Subcutaneous abdominal adipose tissue (tissue), 5 donors: ENCODE measurements at regions not wholly inside any gene's neighbourhood (a gene's known extent, or its start where the extent isn't known, plus 50 kb on each side); places are given as distances from the start of the nearest gene placed in this dataset.

Experiments used
- H3K27ac ChIP-seq: one replicate; pipeline ENCODE4 v1.7.0; 2013; ENCODE audit warnings: low read depth, mild to moderate bottlenecking, inconsistent platforms, low read length, moderate library complexity
- H3K27me3 ChIP-seq, 5 donors: one replicate each; pipeline ENCODE4 v1.7.0; 2013; ENCODE audit warnings: low read length in 5 of 5, inconsistent platforms in 1 of 5; ENCODE audit not compliant: control insufficient read depth in 5 of 5, insufficient read depth in 4 of 5
- H3K36me3 ChIP-seq, 5 donors: one replicate each; pipeline ENCODE4 v1.7.0; 2013; ENCODE audit warnings: low read length in 5 of 5; ENCODE audit not compliant: control insufficient read depth in 5 of 5, insufficient read depth in 5 of 5
- H3K4me1 ChIP-seq, 5 donors: one replicate each; pipeline ENCODE4 v1.7.0; 2013; ENCODE audit warnings: low read length in 5 of 5, mild to moderate bottlenecking in 3 of 5, moderate library complexity in 1 of 5; ENCODE audit not compliant: control insufficient read depth in 5 of 5, insufficient read depth in 5 of 5
- H3K4me3 ChIP-seq, 5 donors: one replicate each; pipeline ENCODE4 v1.7.0; 2013; ENCODE audit warnings: low read length in 5 of 5, low read depth in 1 of 5
- H3K9ac ChIP-seq, 5 donors: one replicate each; pipeline ENCODE4 v1.7.0; 2013; ENCODE audit warnings: low read length in 5 of 5, mild to moderate bottlenecking in 4 of 5, moderate library complexity in 3 of 5
- H3K9me3 ChIP-seq, 5 donors: one replicate each; pipeline ENCODE4 v1.7.0; 2013; ENCODE audit warnings: low read length in 5 of 5; ENCODE audit not compliant: control insufficient read depth in 5 of 5
- donor health status: healthy.
- donor health status: healthy.
- donor health status: healthy.
- donor health status: healthy.
- donor health status: healthy.

DNA sequence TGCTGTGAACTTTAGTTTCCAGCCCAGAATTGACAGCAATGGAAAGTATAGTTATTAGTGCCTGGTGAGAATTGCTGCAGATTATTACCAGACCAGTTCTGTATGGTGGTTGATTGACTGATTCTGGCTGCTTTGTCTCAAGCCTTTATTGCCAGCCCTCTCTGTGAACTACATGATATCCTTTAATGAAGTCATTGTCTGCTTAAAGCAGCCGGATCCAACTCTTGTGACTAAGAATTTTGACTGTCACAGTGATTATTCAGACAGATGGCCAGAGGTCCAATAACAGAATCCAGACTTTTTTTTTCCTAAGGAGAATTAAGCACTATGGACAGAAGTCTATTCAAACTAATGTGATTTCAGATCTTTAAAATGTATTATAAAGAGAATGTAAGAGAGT lies 1548.6 kb upstream of the B3GALT2 start:
- H3K9ac ChIP-seq: no peak overlapping the region
- peaks cover 0 to 11% (median 0%) of the 10 kb centered on the region in 5 donors for H3K4me1 ChIP-seq
- no peak overlapping the region for H3K4me3 ChIP-seq
- no peaks in the 10 kb centered on the region for H3K27me3 ChIP-seq
- no peaks in the 10 kb centered on the region for H3K9me3 ChIP-seq
- H3K36me3 ChIP-seq: no peaks in the 10 kb centered on the region
- no peak overlapping the region for H3K27ac ChIP-seq

DNA sequence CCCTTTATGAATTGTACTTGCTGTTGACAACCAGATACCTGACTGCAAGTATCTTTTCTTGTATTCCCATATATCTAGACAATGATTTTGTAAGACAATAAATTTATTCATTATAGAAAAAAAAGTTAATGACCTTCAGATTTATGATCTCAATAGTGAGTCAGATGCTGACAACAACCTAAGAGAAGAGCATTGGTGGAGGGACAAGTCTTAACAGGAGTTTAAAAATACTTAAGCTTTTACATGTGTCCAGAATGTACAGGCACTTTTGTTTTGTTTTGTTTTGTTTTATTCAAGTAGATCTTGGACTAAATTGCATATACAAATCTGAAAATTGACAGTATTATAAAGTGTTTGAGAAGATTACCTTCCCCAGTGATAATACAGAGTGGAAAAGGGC lies 1544.6 kb upstream of the B3GALT2 start:
- Histone ChIP-seq H3K36me3 (no peaks in the 10 kb centered on the region), H3K4me1 (no peaks in the 10 kb centered on the region), H3K9me3 (no peaks in the 10 kb centered on the region), H3K27me3 (no peaks in the 10 kb centered on the region), H3K27ac (no peak overlapping the region), H3K9ac (no peak overlapping the region), H3K4me3 (no peak overlapping the region)

DNA sequence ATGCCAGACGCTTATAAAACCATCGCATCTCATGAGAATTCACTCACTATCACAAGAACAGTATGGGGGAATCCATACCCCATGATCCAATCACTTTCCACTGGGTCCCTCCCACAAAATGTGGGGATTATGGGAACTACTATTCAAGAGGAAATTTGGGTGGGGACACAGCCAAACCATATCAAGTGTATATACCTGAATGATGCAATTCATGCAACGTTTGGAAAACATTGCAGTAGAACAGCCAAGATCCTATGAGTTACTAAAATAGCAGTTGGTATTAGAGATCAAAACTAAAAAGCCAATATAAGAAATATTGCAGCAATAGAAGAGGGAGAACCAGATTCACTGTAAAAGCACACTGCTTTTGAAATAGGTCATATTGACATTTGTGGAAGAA lies 1543.9 kb upstream of the B3GALT2 start:
- Histone ChIP-seq H3K9ac (no peak overlapping the region), H3K27ac (no peak overlapping the region), H3K27me3 (no peaks in the 10 kb centered on the region)

GRCh38 chr1:194723067-194723466 lies 1536.7 kb upstream of the B3GALT2 start:
- no peaks in the 10 kb centered on the region for H3K4me1 ChIP-seq
- H3K9ac ChIP-seq: no peak overlapping the region
- H3K36me3 ChIP-seq: no peaks in the 10 kb centered on the region
- no peaks in the 10 kb centered on the region for H3K27me3 ChIP-seq
- H3K27ac ChIP-seq: no peak overlapping the region
- H3K9me3 ChIP-seq: peaks cover 0 to 6% (median 0%) of the 10 kb centered on the region in 5 donors
- H3K4me3 ChIP-seq: no peak overlapping the region

More for the DNA sequence above, 1543.9 kb upstream of the B3GALT2 start:
- Histone ChIP-seq H3K4me3 (no peak overlapping the region), H3K36me3 (no peaks in the 10 kb centered on the region), H3K4me1 (no peaks in the 10 kb centered on the region), H3K9me3 (no peaks in the 10 kb centered on the region)

DNA sequence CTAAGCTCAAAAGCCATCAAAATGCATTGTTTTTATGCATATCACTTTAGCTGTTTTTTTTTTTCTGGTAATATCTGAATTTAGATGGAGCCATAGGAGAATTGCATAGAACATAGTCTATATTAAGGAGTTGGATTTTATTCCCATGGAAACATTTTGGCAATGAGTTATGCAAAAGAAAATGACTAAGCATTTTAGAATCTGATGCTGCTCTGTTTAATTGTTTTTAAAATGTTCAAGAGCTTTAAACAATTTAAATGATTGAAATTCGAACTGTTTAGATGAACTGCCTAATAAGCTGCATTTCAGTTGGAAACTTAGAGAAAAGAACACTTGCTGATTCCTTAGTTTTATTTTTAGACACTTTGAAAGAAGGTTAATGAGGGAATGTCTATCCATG lies 1531.5 kb upstream of the B3GALT2 start:
- no peak overlapping the region for H3K9ac ChIP-seq
- H3K9me3 ChIP-seq: peaks cover 0 to 6% (median 0%) of the 10 kb centered on the region in 5 donors
- H3K4me3 ChIP-seq: no peak overlapping the region
- H3K4me1 ChIP-seq: no peaks in the 10 kb centered on the region
- H3K27ac ChIP-seq: no peak overlapping the region
- H3K27me3 ChIP-seq: no peaks in the 10 kb centered on the region
- H3K36me3 ChIP-seq: no peaks in the 10 kb centered on the region

DNA sequence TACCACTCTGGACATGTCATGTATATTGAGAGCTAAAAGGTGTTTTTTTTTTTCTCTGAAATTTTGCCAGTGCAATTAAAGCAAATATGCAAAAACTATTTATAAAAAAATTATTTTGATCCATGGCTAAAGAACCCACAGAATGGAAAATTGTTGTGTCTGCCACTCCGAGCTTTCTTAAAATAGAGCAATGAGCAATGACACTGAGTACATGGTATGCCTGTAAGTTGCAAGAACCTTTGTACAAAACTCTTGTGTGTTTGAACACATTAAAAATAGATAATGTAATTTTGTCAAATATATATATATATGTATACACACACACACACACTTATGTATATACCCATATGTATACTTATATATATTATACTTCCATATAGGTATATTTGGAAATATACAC lies 1530.9 kb upstream of the B3GALT2 start:
- H3K27me3 ChIP-seq: no peaks in the 10 kb centered on the region
- no peak overlapping the region for H3K27ac ChIP-seq
- no peaks in the 10 kb centered on the region for H3K36me3 ChIP-seq
- no peak overlapping the region for H3K4me3 ChIP-seq
- peaks cover 0 to 6% (median 0%) of the 10 kb centered on the region in 5 donors for H3K9me3 ChIP-seq
- no peak overlapping the region for H3K9ac ChIP-seq
- no peaks in the 10 kb centered on the region for H3K4me1 ChIP-seq

- H3K9me3 ChIP-seq: peaks cover 0 to 4% (median 0%) of the 10 kb centered on the region in 5 donors
- H3K4me1 ChIP-seq: no peaks in the 10 kb centered on the region
- H3K27ac ChIP-seq: no peak overlapping the region
- no peaks in the 10 kb centered on the region for H3K36me3 ChIP-seq
- no peak overlapping the region for H3K9ac ChIP-seq
- no peaks in the 10 kb centered on the region for H3K27me3 ChIP-seq
- H3K4me3 ChIP-seq: no peak overlapping the region
Measured at GRCh38 chr1:194710671-194711070, 1524.3 kb upstream of the B3GALT2 start.

- no peak overlapping the region for H3K27ac ChIP-seq
- peaks cover 0 to 4% (median 0%) of the 10 kb centered on the region in 5 donors for H3K9me3 ChIP-seq
- no peaks in the 10 kb centered on the region for H3K27me3 ChIP-seq
- H3K9ac ChIP-seq: no peak overlapping the region
- no peaks in the 10 kb centered on the region for H3K4me1 ChIP-seq
- H3K36me3 ChIP-seq: no peaks in the 10 kb centered on the region
- no peak overlapping the region for H3K4me3 ChIP-seq
Measured at GRCh38 chr1:194709439-194709838, 1523.0 kb upstream of the B3GALT2 start.

GRCh38 chr1:194707074-194707473 lies 1520.7 kb upstream of the B3GALT2 start:
- Histone ChIP-seq H3K9ac (no peak overlapping the region), H3K27ac (no peak overlapping the region), H3K36me3 (no peaks in the 10 kb centered on the region), H3K4me3 (no peak overlapping the region), H3K4me1 (no peaks in the 10 kb centered on the region), H3K9me3 (peaks cover 0 to 4% (median 0%) of the 10 kb centered on the region in 5 donors), H3K27me3 (no peaks in the 10 kb centered on the region)

- Histone ChIP-seq H3K4me1 (no peaks in the 10 kb centered on the region), H3K9ac (no peak overlapping the region), H3K27me3 (no peaks in the 10 kb centered on the region), H3K4me3 (no peak overlapping the region), H3K36me3 (no peaks in the 10 kb centered on the region), H3K27ac (no peak overlapping the region), H3K9me3 (peaks cover 0 to 4% (median 0%) of the 10 kb centered on the region in 5 donors)
Measured at GRCh38 chr1:194705123-194705854, 1518.9 kb upstream of the B3GALT2 start.
